Rectal smooth muscle tissue (tissue), 1 donor: ENCODE measurements at regions not wholly inside any gene's neighbourhood (a gene's known extent, or its start where the extent isn't known, plus 50 kb on each side); places are given as distances from the start of the nearest gene placed in this dataset.

Source experiments
- H3K27ac ChIP-seq: one replicate; pipeline ENCODE4 v1.7.0; 2013; ENCODE audit warnings: low read depth, low read length, inconsistent platforms
- H3K27me3 ChIP-seq: one replicate; pipeline ENCODE4 v1.7.0; 2013; ENCODE audit warnings: low read length; ENCODE audit not compliant: control insufficient read depth, insufficient read depth
- H3K36me3 ChIP-seq: one replicate; pipeline ENCODE4 v1.7.0; 2013; ENCODE audit warnings: low read length; ENCODE audit not compliant: control insufficient read depth, insufficient read depth
- H3K4me1 ChIP-seq: one replicate; pipeline ENCODE4 v1.7.0; 2013; ENCODE audit warnings: low read length; ENCODE audit not compliant: control insufficient read depth, insufficient read depth
- H3K4me3 ChIP-seq: one replicate; pipeline ENCODE4 v1.7.0; 2013; ENCODE audit warnings: low read length
- H3K9ac ChIP-seq: one replicate; pipeline ENCODE4 v1.7.0; 2013; ENCODE audit warnings: low read length

DNA sequence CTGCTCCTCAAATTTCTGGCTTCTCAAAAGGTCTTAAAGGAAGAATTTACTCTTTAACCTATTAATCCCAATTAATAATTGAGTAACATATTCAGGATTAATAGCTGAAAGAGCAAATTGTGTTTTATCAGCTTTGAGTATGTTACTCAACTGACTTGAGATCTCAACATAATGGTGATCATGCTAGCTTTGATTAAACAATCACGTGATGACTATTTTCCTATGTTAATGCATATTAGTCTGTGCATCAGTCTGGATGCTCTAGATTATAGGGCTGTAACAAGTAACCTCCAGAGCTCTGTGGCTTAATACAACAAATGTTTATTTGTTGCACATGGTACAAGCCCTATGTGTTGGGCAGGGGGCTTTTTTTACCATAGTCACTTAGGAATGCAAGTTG lies 313.4 kb upstream of the BTBD3 start:
- Histone ChIP-seq H3K4me3 (no peak overlapping the region), H3K36me3 (no peaks in the 10 kb centered on the region), H3K27ac (no peak overlapping the region), H3K4me1 (no peaks in the 10 kb centered on the region), H3K9ac (no peak overlapping the region), H3K27me3 (no peaks in the 10 kb centered on the region)

DNA sequence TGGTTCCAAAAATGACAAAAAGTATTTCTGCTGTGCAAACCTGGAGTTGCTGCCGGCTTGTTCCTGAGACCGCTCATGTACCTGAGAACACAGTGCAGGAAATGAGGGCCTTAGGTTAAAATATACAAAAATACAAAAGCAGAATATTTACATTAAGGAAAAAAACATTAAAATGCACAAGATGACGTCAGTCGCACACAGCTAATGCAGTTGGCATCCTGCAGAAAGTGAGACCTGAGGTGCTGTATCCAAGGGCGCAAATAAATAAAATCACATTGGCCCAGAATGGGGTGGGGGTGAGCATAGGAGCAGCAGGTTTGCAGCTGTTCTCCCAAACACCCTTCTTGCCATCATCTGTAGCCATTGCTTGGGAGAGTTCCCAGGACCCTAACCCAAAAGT lies 310.6 kb upstream of the BTBD3 start:
- Histone ChIP-seq H3K4me1 (no peaks in the 10 kb centered on the region), H3K27ac (no peak overlapping the region), H3K36me3 (no peaks in the 10 kb centered on the region), H3K9ac (no peak overlapping the region), H3K4me3 (no peak overlapping the region), H3K27me3 (no peaks in the 10 kb centered on the region)

DNA sequence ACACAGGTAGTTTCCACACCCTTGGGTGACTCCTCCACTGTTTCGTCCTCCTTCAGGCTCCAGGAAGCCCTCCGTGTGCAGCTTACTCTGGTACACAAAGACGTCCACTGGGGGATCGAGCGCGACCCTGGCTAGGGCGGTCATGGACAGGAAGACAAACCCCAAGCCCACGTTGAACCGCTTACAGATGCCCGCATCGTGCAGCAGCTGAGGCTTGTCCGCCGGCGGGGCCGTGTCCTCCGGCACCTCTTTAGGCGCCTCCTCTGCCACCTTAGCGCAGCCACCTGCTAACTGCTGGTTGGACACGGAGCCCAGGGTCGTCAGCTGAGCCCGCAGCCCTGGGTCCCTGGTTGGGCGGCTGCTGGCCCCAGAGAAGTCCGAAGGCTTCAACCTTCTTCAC lies 309.0 kb upstream of the BTBD3 start:
- Histone ChIP-seq H3K27ac (no peak overlapping the region), H3K9ac (no peak overlapping the region), H3K4me3 (no peak overlapping the region), H3K36me3 (no peaks in the 10 kb centered on the region), H3K4me1 (no peaks in the 10 kb centered on the region), H3K27me3 (no peaks in the 10 kb centered on the region)

- Histone ChIP-seq H3K27ac (no peak overlapping the region), H3K4me3 (no peak overlapping the region), H3K9ac (no peak overlapping the region), H3K27me3 (no peaks in the 10 kb centered on the region), H3K36me3 (no peaks in the 10 kb centered on the region), H3K4me1 (no peaks in the 10 kb centered on the region)
Observed at GRCh38 chr20:11624704-11625103, 293.0 kb upstream of the BTBD3 start.

GRCh38 chr20:11626551-11626950 lies 291.1 kb upstream of the BTBD3 start:
- no peaks in the 10 kb centered on the region for H3K27me3 ChIP-seq
- H3K36me3 ChIP-seq, result no peaks in the 10 kb centered on the region
- H3K4me1 ChIP-seq, result no peaks in the 10 kb centered on the region
- H3K4me3 ChIP-seq, result no peak overlapping the region
- no peak overlapping the region for H3K27ac ChIP-seq
- H3K9ac ChIP-seq, result no peak overlapping the region

DNA sequence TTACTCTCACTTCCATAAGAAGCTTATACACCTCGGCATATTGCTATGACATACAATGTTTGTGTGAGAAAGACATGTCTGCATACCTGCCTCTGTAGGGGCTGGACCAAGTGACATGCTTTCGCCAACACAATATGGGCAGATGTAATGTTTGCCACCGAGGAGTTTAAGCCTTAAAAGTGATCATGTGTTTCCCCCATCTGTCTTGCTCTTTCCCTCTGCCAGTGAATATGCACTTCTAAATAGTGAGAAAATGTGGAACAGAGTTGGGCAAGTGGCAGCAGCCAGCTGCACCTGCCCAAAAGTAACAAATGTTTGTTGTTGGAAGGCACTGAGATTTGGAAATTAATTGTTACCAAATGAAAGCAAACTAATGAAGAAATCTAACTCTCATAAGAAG lies 274.8 kb upstream of the BTBD3 start:
- no peaks in the 10 kb centered on the region for H3K36me3 ChIP-seq
- no peak overlapping the region for H3K9ac ChIP-seq
- H3K27ac ChIP-seq, result no peak overlapping the region
- no peaks in the 10 kb centered on the region for H3K27me3 ChIP-seq
- no peak overlapping the region for H3K4me3 ChIP-seq
- no peaks in the 10 kb centered on the region for H3K4me1 ChIP-seq

GRCh38 chr20:11646359-11646758 lies 271.3 kb upstream of the BTBD3 start:
- Histone ChIP-seq H3K27me3 (no peaks in the 10 kb centered on the region), H3K9ac (no peak overlapping the region), H3K4me3 (no peak overlapping the region), H3K27ac (no peak overlapping the region), H3K36me3 (no peaks in the 10 kb centered on the region), H3K4me1 (no peaks in the 10 kb centered on the region)

GRCh38 chr20:11650566-11650965 lies 267.1 kb upstream of the BTBD3 start:
- Histone ChIP-seq H3K4me1 (no peaks in the 10 kb centered on the region), H3K27ac (no peak overlapping the region), H3K4me3 (no peak overlapping the region), H3K27me3 (no peaks in the 10 kb centered on the region), H3K36me3 (no peaks in the 10 kb centered on the region), H3K9ac (no peak overlapping the region)

DNA sequence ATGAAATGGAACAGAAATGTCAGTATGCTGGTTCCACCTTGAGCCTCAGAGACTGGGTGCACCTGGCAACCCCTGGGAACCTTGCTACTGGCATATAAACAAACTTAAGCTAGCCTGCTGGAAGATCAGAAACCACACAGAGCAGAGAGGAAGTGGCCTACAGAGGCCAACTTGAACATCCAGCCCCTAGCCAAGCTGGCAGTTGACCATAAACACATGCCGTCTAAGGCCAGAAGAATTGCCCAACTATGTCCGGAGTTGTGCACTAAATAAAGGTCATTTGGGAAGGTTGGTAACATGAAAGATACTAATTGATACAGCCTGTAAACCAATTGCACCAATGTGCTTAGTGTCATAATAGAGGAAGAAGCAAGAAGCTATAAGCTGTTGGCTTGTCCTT lies 266.6 kb upstream of the BTBD3 start:
- Histone ChIP-seq H3K36me3 (no peaks in the 10 kb centered on the region), H3K4me1 (no peaks in the 10 kb centered on the region), H3K27me3 (no peaks in the 10 kb centered on the region), H3K4me3 (no peak overlapping the region), H3K27ac (no peak overlapping the region), H3K9ac (no peak overlapping the region)

GRCh38 chr20:11651647-11652046 lies 266.0 kb upstream of the BTBD3 start:
- no peaks in the 10 kb centered on the region for H3K4me1 ChIP-seq
- no peaks in the 10 kb centered on the region for H3K27me3 ChIP-seq
- H3K9ac ChIP-seq, result no peak overlapping the region
- no peak overlapping the region for H3K27ac ChIP-seq
- H3K36me3 ChIP-seq, result no peaks in the 10 kb centered on the region
- no peak overlapping the region for H3K4me3 ChIP-seq

DNA sequence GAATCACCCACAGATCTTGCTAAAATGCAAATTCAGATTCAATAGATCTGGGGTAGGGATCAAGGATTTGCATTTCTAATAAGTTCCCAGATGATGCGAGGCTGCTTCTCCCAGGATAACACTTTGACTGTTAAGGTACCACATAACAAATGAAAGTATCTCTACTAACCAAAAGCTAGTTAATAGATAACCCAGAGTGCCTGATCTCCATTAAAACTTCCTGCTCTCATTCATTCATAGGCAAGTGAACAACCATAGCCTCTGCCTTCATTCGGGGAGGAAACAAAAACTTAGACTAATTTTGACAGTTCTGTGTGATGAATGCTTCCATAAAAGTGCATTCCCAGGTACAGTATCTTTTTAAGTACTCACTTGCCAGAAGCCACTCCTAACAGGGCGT lies 265.6 kb upstream of the BTBD3 start:
- Histone ChIP-seq H3K27ac (no peak overlapping the region), H3K27me3 (no peaks in the 10 kb centered on the region), H3K4me1 (no peaks in the 10 kb centered on the region), H3K36me3 (no peaks in the 10 kb centered on the region), H3K4me3 (no peak overlapping the region), H3K9ac (no peak overlapping the region)

GRCh38 chr20:11654766-11655165 lies 262.9 kb upstream of the BTBD3 start:
- Histone ChIP-seq H3K9ac (no peak overlapping the region), H3K27me3 (no peaks in the 10 kb centered on the region)

GRCh38 chr20:11660673-11661072 lies 257.0 kb upstream of the BTBD3 start:
- no peak overlapping the region for H3K4me3 ChIP-seq
- no peak overlapping the region for H3K9ac ChIP-seq

More at GRCh38 chr20:11654766-11655165, 262.9 kb upstream of the BTBD3 start:
- H3K36me3 ChIP-seq, result no peaks in the 10 kb centered on the region
- H3K27ac ChIP-seq, result no peak overlapping the region
- no peaks in the 10 kb centered on the region for H3K4me1 ChIP-seq
- no peak overlapping the region for H3K4me3 ChIP-seq

More at GRCh38 chr20:11660673-11661072, 257.0 kb upstream of the BTBD3 start:
- H3K36me3 ChIP-seq, result no peaks in the 10 kb centered on the region
- no peaks in the 10 kb centered on the region for H3K27me3 ChIP-seq
- no peak overlapping the region for H3K27ac ChIP-seq
- no peaks in the 10 kb centered on the region for H3K4me1 ChIP-seq
